ENCODE measurements at regions not wholly inside any gene's neighbourhood (a gene's known extent, or its start where the extent isn't known, plus 50 kb on each side); places are given as distances from the start of the nearest gene placed in this dataset.

DNA sequence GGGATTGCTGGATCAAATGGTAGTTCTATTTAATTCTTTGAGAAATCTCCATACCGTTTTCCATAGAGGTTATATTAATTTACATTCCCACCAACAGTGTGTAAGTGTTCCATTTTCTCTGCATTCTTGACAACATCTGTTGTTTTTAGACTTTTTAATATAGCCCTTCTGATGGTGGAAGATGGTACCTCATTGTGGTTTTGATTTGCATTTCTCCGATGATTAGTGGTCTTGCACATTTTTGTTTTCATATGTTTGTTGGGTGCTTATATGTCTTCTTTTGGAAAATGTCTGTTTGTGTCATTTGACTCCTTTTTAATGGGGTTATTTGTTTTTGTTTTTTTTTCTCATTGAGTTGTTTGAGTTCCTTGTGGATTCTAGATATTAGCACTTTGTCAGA is 75.3 kb upstream of the PUDP start:
- Mint-ChIP-seq H3K4me1 (ENCODE audit: low read depth) (no peaks in the 10 kb centered on the region), H3K27me3 (ENCODE audit: low read depth) (no peaks in the 10 kb centered on the region), H3K36me3 (ENCODE audit: low read depth) (no peaks in the 10 kb centered on the region), H3K4me3 (ENCODE audit: unreplicated experiment) (no peak overlapping the region), H3K9me3 (ENCODE audit: low read depth) (peaks cover 3% of the 10 kb centered on the region), H3K27ac (ENCODE audit: unreplicated experiment) (no peak overlapping the region)
- DNase-seq (ENCODE audit: low spot score), result no peak
- TF ChIP-seq, protein P1, sequence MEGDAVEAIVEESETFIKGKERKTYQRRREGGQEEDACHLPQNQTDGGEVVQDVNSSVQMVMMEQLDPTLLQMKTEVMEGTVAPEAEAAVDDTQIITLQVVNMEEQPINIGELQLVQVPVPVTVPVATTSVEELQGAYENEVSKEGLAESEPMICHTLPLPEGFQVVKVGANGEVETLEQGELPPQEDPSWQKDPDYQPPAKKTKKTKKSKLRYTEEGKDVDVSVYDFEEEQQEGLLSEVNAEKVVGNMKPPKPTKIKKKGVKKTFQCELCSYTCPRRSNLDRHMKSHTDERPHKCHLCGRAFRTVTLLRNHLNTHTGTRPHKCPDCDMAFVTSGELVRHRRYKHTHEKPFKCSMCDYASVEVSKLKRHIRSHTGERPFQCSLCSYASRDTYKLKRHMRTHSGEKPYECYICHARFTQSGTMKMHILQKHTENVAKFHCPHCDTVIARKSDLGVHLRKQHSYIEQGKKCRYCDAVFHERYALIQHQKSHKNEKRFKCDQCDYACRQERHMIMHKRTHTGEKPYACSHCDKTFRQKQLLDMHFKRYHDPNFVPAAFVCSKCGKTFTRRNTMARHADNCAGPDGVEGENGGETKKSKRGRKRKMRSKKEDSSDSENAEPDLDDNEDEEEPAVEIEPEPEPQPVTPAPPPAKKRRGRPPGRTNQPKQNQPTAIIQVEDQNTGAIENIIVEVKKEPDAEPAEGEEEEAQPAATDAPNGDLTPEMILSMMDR (IDR thresholded peaks at IDR 0.05), result no peak

DNA sequence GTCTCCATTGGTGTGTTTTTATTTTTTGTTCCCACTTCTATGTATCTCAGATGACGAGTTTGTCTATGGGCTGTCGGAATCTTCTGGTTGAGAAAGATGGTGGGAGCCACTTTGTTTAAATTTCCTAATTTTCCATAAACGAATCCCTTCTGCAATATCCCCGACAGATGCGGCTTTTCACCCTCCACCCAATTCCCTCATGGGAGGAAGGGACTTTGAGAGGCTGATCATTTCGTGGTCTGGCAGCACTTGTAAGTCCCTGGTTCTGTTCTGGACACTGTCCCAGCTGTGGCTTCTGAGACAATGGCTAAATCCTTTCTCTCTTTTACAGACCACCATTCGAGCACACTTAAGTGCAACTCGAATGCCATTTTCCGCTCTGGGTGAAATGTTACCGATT is 72.2 kb upstream of the PUDP start:
- TF ChIP-seq, protein P1 (IDR thresholded peaks at IDR 0.05), result no peak
- Mint-ChIP-seq H3K27ac (ENCODE audit: unreplicated experiment) (no peak overlapping the region), H3K27me3 (ENCODE audit: low read depth) (no peaks in the 10 kb centered on the region), H3K4me3 (ENCODE audit: unreplicated experiment) (no peak overlapping the region), H3K4me1 (ENCODE audit: low read depth) (no peaks in the 10 kb centered on the region), H3K36me3 (ENCODE audit: low read depth) (no peaks in the 10 kb centered on the region), H3K9me3 (ENCODE audit: low read depth) (peaks cover 3% of the 10 kb centered on the region)
- no peak for DNase-seq (ENCODE audit: low spot score)

DNA sequence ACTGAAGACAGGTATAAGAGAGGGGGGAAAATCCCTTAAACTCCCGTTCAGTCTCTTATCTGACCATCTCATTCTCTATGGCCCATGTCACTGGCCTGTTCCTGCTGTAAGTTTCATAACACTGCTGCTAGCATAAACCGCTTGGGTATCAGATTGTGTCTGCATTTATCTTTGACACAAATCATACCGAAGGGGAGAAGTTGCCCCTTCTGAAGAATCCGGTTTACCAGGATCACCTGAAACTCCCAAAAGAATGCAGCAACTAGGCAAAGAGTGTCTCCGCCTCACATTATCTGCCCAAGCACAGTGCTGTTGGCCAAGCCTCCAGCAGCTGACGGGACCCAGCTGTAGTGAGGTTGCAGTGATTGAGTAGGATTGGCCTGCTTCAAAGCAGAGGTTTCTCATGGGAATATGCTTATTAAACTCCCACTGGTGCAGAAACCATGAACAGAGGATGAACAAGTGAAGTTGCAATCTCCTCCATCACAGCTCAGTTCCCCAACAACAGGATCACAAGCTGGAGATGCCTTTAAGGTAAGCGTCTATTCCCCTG is 71.3 kb upstream of the PUDP start:
- no peaks in the 10 kb centered on the region for H3K36me3 Mint-ChIP-seq (ENCODE audit: low read depth)
- DNase-seq (ENCODE audit: low spot score), result no peak
- H3K9me3 Mint-ChIP-seq (ENCODE audit: low read depth), result peaks cover 3% of the 10 kb centered on the region
- TF ChIP-seq, protein P1 (IDR thresholded peaks at IDR 0.05), result no peak
- H3K4me1 Mint-ChIP-seq (ENCODE audit: low read depth), result no peaks in the 10 kb centered on the region
- no peak overlapping the region for H3K27ac Mint-ChIP-seq (ENCODE audit: unreplicated experiment)
- no peaks in the 10 kb centered on the region for H3K27me3 Mint-ChIP-seq (ENCODE audit: low read depth)
- H3K4me3 Mint-ChIP-seq (ENCODE audit: unreplicated experiment), result no peak overlapping the region

DNA sequence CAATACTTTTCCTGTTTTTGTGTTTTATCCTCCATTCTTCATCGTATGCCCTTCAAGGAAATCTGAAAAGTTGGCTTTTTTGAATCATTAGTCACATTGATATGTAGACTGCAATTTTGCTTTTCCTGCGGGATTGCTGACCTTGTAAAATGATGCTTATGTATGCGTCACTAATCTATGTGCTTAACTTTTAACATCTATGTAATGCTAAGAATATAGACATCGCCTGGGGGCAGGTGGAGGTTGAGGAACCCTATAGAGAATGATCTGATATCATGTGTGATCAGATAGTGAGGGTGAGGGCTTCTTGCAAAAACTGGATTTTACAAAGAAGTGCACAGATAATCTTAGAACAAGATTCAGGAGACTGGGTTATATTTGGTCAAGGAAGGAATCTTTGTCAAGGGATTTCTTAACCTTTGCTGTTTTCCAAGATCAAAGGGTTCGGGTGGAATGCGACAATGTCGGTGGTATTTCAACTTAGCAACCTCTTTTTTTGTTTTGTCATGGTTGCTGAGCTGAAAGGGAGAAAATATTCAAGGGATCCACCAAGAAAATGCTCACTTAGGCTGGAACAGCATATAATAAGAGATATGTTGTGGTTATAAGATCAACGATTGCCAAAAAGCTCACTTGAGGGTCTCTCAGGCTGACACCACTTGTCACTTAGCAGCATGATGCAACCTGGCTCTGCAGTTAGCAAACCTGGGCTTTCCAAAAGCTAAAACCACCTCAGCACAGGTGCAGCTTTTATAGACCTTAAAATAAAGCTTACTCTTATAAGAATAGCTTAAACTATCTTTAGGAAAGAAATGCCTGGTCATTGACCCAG is 70.6 kb upstream of the PUDP start:
- Mint-ChIP-seq H3K36me3 (ENCODE audit: low read depth) (no peaks in the 10 kb centered on the region), H3K9me3 (ENCODE audit: low read depth) (peaks cover 3% of the 10 kb centered on the region), H3K27me3 (ENCODE audit: low read depth) (no peaks in the 10 kb centered on the region), H3K27ac (ENCODE audit: unreplicated experiment) (no peak overlapping the region), H3K4me1 (ENCODE audit: low read depth) (no peaks in the 10 kb centered on the region), H3K4me3 (ENCODE audit: unreplicated experiment) (no peak overlapping the region)
- no peak for DNase-seq (ENCODE audit: low spot score)
- TF ChIP-seq, protein P1 (IDR thresholded peaks at IDR 0.05), result no peak

DNA sequence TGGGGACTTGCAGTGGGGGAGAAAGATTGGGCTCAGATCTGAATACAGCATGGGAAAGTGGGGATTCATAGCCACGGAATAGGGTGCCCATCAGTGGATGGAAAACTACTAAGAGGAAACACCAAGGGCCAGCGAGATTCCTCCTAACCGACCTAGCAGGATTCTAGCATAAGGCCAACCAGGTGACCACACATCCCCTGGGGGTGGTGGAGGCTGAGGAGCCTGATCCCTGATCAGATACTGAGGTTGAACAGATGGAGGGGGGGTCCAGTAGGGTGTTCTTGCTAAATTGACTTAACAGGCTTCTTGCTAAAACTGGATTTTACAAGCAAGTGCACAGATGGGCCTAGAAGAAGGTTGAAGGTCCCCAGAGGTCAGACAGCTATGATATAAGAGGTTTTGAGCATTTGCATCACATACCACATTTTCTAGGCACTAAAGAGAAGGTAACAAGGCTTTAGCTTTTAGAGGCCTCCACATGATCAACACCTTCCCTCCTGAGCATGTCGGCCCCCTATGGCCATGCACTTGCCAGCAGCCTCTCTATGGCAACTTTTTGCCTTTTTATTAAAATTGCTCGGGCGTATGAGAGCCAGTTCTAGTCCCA is 69.1 kb upstream of the PUDP start:
- no peaks in the 10 kb centered on the region for H3K27me3 Mint-ChIP-seq (ENCODE audit: low read depth)
- no peak for DNase-seq (ENCODE audit: low spot score)
- H3K36me3 Mint-ChIP-seq (ENCODE audit: low read depth), result no peaks in the 10 kb centered on the region
- no peaks in the 10 kb centered on the region for H3K4me1 Mint-ChIP-seq (ENCODE audit: low read depth)
- H3K27ac Mint-ChIP-seq (ENCODE audit: unreplicated experiment), result no peak overlapping the region
- no peaks in the 10 kb centered on the region for H3K9me3 Mint-ChIP-seq (ENCODE audit: low read depth)
- TF ChIP-seq, protein P1 (IDR thresholded peaks at IDR 0.05), result no peak
- no peak overlapping the region for H3K4me3 Mint-ChIP-seq (ENCODE audit: unreplicated experiment)

All from chondrocyte (in vitro differentiated cells).